Panc1 (cell line): ENCODE measurements at regions not wholly inside any gene's neighbourhood (a gene's known extent, or its start where the extent isn't known, plus 50 kb on each side); places are given as distances from the start of the nearest gene placed in this dataset.

Experiments
- ATAC-seq: fragments of 200-7000 bp; cut with Tn5 transposase; 2 replicates; pipeline ENCODE4 v1.9.1; 2020; ENCODE audit warnings: mild to moderate bottlenecking, moderate library complexity
- BruUV-seq: library from RNA; stranded (reverse); fragments of 400-500 nt; replicated peaks from 2 replicates; lab custom pipeline; 2021; lab: Mats Ljungman, UMichigan
- CTCF ChIA-PET: fragments of 300-600 bp; sonication (Branson Sonifier 250); formaldehyde crosslinking; loops from one replicate; lab custom pipeline; 2022; ENCODE audit warnings: antibody characterized with exemption; lab: Charles Lee
- POLR2A ChIA-PET: fragments of 300-600 bp; sonication (Branson Sonifier 250); formaldehyde crosslinking; loops from one replicate; lab custom pipeline; 2022; ENCODE audit warnings: antibody characterized with exemption; lab: Charles Lee
- DNase-seq: peaks from one replicate; pipeline ENCODE4 v3.0.0-alpha.2; 2010; ENCODE audit warnings: low read depth, low spot score
- H3K27ac ChIP-seq: 2 replicates; pipeline ENCODE4 v1.5.1; 2011; ENCODE audit warnings: mild to moderate bottlenecking, low read length, inconsistent platforms
- H3K27me3 ChIP-seq: fragments of 200-500 bp; sonication (Bioruptor generic); 2 replicates; pipeline ENCODE4 v1.6.0; 2014; ENCODE audit warnings: low read length, inconsistent platforms; ENCODE audit not compliant: control insufficient read depth, insufficient read depth
- H3K36me3 ChIP-seq: fragments of 200-500 bp; sonication (Bioruptor generic); 2 replicates; pipeline ENCODE4 v1.5.1; 2014; ENCODE audit warnings: inconsistent platforms, mild to moderate bottlenecking, low read length, moderate library complexity; ENCODE audit not compliant: control insufficient read depth, insufficient read depth
- H3K4me1 ChIP-seq: 2 replicates; pipeline ENCODE4 v1.5.1; 2011; ENCODE audit warnings: inconsistent platforms, mild to moderate bottlenecking, low read length, moderate library complexity; ENCODE audit not compliant: control insufficient read depth, insufficient read depth
- H3K4me3 ChIP-seq, 2 experiments: 2 replicates each; pipeline ENCODE4 v1.5.1; 2011 to 2012; ENCODE audit warnings: low read depth in 2 of 2, low read length in 2 of 2, mild to moderate bottlenecking in 2 of 2, inconsistent platforms in 1 of 2, moderate library complexity in 1 of 2
- H3K9me3 ChIP-seq: fragments of 200-500 bp; sonication (Bioruptor generic); 2 replicates; pipeline ENCODE4 v1.5.1; 2014; ENCODE audit warnings: low read depth, mild to moderate bottlenecking, inconsistent platforms, low read length, moderate library complexity; ENCODE audit not compliant: control insufficient read depth, insufficient read depth
- POLR2AphosphoS5 ChIP-seq: IDR thresholded peaks from 2 replicates; pipeline ENCODE4 v1.6.1; 2012; ENCODE audit warnings: mild to moderate bottlenecking, low read depth, low read length, moderate library complexity
- SIN3A ChIP-seq: IDR thresholded peaks from 2 replicates; pipeline ENCODE4 v1.6.1; 2012; ENCODE audit warnings: low read depth, mild to moderate bottlenecking, low read length, moderate library complexity, borderline replicate concordance; ENCODE audit not compliant: insufficient read depth
- TCF7L2 ChIP-seq: IDR thresholded peaks from 2 replicates; pipeline ENCODE4 v1.6.1; 2011; ENCODE audit warnings: mild to moderate bottlenecking, low read depth, low read length, inconsistent platforms
- in situ Hi-C: cut with HindIII; loops from 2 replicates; pipeline ENCODE4 v1.10.0; 2016; ENCODE audit warnings: low sequenced_read_pairs, low pct_unique_long_range_greater_than_20kb
- intact Hi-C: fragments of 100-400 bp; cut with micrococcal nuclease; formaldehyde crosslinking; loops from one replicate; pipeline ENCODE4 v1.10.0; 2022; ENCODE audit not compliant: unreplicated experiment
- TF ChIP-seq, protein P1 (sequence below): fragments of 450-650 bp; IDR thresholded peaks from 2 replicates; pipeline ENCODE4 v1.5.1; 2017; ENCODE audit warnings: mild to moderate bottlenecking
- TF ChIP-seq, protein P2 (sequence below), 2 experiments: IDR thresholded peaks; 2 replicates each; pipeline ENCODE4 v1.6.1; 2011 to 2012; ENCODE audit warnings: low read depth in 2 of 2, control low read depth in 1 of 2, low read length in 1 of 2, mild to moderate bottlenecking in 1 of 2, moderate library complexity in 1 of 2; ENCODE audit not compliant: insufficient read depth in 1 of 2

DNA sequence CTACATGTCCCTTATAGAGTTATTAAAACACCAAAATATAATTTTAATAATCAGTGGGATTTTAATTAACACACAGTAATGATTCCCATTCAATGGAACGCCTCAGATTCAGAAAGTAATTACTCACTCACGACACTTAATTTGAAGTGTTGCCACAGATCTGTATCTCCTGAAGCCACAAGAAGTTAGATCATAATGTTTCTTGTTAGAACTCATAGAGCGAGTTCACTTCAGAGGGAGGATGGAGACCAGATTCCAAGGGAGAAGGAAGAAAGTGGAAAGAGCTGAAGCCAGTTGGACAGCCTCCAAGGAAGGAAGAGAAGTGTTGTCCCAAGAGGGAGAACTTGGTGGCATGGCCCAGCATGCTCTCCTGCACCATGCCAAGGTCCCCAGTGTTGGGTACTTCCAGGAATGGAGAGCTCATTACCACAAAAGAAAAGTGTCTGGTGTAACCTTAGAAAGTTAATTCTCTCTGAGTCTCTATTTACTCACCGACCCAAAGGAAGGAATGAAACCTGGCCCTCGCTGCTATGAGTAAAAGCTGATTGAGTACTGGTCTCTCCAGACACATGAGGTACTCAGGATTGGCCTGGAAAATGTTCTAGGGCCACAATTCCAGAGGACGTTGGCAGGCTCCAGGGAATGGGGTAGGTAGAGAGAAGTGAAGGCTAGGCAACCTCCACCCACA, 305.4 kb downstream of the BCL11B start:
- no peak for ATAC-seq
- in situ Hi-C loops (no loop called here), intact Hi-C loops (no loop called here)
- no TSS peak for BruUV-seq
- ChIA-PET CTCF (no interaction called here), POLR2A (no interaction called here)
- H3K4me3 ChIP-seq: no peak overlapping the region
- no peaks in the 10 kb centered on the region; the same call in 1 of the 2 replicates for H3K27me3 ChIP-seq
- TF ChIP-seq SIN3A: no peak
- no peak for TF ChIP-seq TCF7L2
- no peak for TF ChIP-seq POLR2AphosphoS5
- TF ChIP-seq, protein P1, sequence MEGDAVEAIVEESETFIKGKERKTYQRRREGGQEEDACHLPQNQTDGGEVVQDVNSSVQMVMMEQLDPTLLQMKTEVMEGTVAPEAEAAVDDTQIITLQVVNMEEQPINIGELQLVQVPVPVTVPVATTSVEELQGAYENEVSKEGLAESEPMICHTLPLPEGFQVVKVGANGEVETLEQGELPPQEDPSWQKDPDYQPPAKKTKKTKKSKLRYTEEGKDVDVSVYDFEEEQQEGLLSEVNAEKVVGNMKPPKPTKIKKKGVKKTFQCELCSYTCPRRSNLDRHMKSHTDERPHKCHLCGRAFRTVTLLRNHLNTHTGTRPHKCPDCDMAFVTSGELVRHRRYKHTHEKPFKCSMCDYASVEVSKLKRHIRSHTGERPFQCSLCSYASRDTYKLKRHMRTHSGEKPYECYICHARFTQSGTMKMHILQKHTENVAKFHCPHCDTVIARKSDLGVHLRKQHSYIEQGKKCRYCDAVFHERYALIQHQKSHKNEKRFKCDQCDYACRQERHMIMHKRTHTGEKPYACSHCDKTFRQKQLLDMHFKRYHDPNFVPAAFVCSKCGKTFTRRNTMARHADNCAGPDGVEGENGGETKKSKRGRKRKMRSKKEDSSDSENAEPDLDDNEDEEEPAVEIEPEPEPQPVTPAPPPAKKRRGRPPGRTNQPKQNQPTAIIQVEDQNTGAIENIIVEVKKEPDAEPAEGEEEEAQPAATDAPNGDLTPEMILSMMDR: no peak
- TF ChIP-seq, protein P2, sequence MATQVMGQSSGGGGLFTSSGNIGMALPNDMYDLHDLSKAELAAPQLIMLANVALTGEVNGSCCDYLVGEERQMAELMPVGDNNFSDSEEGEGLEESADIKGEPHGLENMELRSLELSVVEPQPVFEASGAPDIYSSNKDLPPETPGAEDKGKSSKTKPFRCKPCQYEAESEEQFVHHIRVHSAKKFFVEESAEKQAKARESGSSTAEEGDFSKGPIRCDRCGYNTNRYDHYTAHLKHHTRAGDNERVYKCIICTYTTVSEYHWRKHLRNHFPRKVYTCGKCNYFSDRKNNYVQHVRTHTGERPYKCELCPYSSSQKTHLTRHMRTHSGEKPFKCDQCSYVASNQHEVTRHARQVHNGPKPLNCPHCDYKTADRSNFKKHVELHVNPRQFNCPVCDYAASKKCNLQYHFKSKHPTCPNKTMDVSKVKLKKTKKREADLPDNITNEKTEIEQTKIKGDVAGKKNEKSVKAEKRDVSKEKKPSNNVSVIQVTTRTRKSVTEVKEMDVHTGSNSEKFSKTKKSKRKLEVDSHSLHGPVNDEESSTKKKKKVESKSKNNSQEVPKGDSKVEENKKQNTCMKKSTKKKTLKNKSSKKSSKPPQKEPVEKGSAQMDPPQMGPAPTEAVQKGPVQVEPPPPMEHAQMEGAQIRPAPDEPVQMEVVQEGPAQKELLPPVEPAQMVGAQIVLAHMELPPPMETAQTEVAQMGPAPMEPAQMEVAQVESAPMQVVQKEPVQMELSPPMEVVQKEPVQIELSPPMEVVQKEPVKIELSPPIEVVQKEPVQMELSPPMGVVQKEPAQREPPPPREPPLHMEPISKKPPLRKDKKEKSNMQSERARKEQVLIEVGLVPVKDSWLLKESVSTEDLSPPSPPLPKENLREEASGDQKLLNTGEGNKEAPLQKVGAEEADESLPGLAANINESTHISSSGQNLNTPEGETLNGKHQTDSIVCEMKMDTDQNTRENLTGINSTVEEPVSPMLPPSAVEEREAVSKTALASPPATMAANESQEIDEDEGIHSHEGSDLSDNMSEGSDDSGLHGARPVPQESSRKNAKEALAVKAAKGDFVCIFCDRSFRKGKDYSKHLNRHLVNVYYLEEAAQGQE (IDR thresholded peaks at IDR 0.05; ENCODE audit: insufficient read depth in 1 of 2, low read depth in 2 of 2, low read length in 1 of 2): no peak
- no peaks in the 10 kb centered on the region for H3K36me3 ChIP-seq
- H3K9me3 ChIP-seq: no peaks in the 10 kb centered on the region
- no peaks in the 10 kb centered on the region for H3K4me1 ChIP-seq
- no peak for DNase-seq
- no peak overlapping the region for H3K27ac ChIP-seq

DNA sequence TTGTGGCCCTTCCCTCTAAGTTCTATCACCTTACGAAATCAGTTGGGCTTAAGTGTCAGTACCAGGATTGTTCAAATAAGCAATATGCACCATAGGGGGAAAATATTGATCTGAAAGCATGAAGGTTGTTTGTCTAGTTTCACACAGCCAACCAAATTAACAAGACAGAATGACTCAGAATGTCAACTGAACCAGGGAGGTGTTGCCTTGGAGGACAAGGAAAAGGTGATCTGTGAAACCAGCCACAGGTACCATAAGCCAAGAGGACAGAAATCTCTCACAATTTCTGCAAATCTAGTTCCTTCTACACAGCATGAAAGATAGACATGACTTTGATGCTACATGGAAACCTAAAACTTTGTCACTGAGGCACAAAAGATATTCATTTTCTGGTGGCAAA, 297.9 kb downstream of the BCL11B start:
- ChIA-PET POLR2A (no interaction called here), CTCF (no interaction called here)
- no peak for DNase-seq
- TF ChIP-seq, protein P1: no peak
- TF ChIP-seq SIN3A (no peak), POLR2AphosphoS5 (no peak), TCF7L2 (no peak)
- TF ChIP-seq, protein P2 (IDR thresholded peaks at IDR 0.05; ENCODE audit: insufficient read depth in 1 of 2, low read depth in 2 of 2, low read length in 1 of 2): no peak
- Histone ChIP-seq H3K9me3 (no peaks in the 10 kb centered on the region), H3K36me3 (no peaks in the 10 kb centered on the region), H3K27me3 (no peaks in the 10 kb centered on the region; the same call in 1 of the 2 replicates), H3K27ac (no peak overlapping the region), H3K4me1 (no peaks in the 10 kb centered on the region), H3K4me3 (no peak overlapping the region)
- intact Hi-C loops: no loop called here
- BruUV-seq: no TSS peak
- ATAC-seq: no peak
- in situ Hi-C loops: no loop called here
